ENCODE measurements at regions not wholly inside any gene's neighbourhood (a gene's known extent, or its start where the extent isn't known, plus 50 kb on each side); places are given as distances from the start of the nearest gene placed in this dataset.

DNA sequence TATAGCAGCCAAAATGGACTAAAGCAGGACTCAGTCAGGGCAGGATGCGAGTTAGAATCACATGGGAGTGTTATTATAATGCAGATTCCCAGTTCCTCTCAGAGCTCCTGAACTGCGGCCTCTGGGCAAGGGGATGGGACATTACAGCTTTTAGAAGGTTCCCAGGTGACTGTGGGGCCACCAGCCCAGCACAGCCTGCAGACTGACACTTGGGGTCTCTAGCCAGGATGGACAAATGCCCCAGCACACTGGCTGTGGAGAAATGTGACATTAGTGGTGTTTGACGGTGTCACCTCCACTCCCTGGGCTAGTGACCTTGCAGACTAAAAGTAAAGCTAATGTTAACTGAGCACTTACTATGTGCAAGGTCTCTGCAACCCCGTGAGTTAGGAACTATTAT, 238.0 kb upstream of the HS6ST1 start:
- TF ChIP-seq, protein P1, sequence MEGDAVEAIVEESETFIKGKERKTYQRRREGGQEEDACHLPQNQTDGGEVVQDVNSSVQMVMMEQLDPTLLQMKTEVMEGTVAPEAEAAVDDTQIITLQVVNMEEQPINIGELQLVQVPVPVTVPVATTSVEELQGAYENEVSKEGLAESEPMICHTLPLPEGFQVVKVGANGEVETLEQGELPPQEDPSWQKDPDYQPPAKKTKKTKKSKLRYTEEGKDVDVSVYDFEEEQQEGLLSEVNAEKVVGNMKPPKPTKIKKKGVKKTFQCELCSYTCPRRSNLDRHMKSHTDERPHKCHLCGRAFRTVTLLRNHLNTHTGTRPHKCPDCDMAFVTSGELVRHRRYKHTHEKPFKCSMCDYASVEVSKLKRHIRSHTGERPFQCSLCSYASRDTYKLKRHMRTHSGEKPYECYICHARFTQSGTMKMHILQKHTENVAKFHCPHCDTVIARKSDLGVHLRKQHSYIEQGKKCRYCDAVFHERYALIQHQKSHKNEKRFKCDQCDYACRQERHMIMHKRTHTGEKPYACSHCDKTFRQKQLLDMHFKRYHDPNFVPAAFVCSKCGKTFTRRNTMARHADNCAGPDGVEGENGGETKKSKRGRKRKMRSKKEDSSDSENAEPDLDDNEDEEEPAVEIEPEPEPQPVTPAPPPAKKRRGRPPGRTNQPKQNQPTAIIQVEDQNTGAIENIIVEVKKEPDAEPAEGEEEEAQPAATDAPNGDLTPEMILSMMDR (IDR thresholded peaks at IDR 0.05; ENCODE audit: insufficient read depth, low read length, missing control alignments): no peak
- CTCF ChIA-PET: interaction anchor here (1.3 kb wide), 1 partner anchor 198 kb away, joined by 4 read pairs; no protein-coding TSS in a partner anchor

DNA sequence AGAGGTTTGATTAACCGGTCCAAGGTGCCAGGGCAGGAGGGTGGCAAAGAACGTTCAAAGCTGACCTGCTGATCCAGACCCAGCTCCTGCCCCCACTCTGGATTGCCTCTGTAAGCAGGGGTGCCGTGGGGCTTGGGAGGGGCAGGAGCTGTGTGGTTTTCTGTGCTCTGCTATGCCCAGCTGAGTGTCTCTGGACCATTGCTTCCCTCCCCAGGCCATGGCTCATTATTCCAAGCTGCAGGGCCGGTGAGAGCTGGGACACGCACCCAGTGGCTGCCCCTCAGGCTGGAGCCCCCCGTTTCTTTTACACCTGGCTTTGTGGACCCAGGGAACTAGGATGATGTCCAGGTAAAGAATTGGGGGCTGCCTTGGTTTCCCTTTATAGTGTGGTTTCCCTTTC, 238.4 kb upstream of the HS6ST1 start:
- no peak for DNase-seq (ENCODE audit: low read depth, low spot score)
- ChIA-PET POLR2A (no interaction called here), CTCF (interaction anchor here (1.3 kb wide), 1 partner anchor 198 kb away, joined by 4 read pairs; no protein-coding TSS in a partner anchor)
- H3K4me3 ChIP-seq (ENCODE audit: low read depth, low read length): no peak overlapping the region
- TF ChIP-seq, protein P1 (IDR thresholded peaks at IDR 0.05; ENCODE audit: insufficient read depth, low read length, missing control alignments): no peak

More for the DNA sequence above, 238.0 kb upstream of the HS6ST1 start:
- H3K4me3 ChIP-seq (ENCODE audit: low read depth, low read length): no peak overlapping the region
- POLR2A ChIA-PET: no interaction called here
- no peak for DNase-seq (ENCODE audit: low read depth, low spot score)

DNA sequence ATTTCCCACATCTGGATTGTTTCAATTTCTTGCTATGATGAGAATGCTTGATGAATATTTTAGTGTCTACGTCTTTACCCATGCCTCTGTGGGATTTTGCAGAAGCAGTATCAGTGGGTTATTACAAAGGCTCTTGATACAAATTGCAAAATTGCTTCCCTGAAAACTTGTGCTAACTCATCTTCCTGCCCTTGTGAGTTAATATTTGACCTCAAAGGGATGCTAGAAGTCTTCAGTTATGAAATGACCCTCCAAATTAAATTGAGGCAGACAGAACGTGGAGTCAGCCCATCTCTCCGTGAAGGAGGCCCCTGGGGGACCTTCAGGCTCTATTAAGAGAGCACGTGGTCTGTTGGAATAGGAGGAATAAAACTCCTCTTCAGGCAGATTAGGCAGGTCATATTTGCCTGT, 239.2 kb upstream of the HS6ST1 start:
- CTCF ChIA-PET: interaction anchor here (1.3 kb wide), 1 partner anchor 197 kb away, joined by 4 read pairs; no protein-coding TSS in a partner anchor
- peak; percentile 42 for DNase-seq (ENCODE audit: low read depth, low spot score)
- H3K4me3 ChIP-seq (ENCODE audit: low read depth, low read length): no peak overlapping the region
- POLR2A ChIA-PET: no interaction called here
- TF ChIP-seq, protein P1 (IDR thresholded peaks at IDR 0.05; ENCODE audit: insufficient read depth, low read length, missing control alignments): no peak

DNA sequence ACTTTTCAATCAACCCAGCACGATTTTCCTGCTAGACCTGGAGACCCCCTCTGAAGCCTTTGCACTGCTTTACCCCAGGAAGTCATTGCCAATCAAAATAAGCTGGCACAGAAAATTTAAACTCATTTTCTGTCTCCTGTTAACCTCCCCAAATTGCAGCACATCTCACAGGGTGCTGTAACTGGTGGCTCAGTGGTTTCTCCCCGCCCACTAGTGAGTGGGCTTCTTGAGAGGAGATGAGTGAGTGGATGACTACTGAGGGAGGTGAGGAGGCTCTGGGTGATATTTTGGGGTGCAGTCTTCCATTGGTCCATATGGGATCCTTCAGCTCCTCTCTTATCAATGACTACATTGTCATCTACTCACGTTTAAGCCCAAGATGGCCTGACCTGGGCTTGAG, 239.8 kb upstream of the HS6ST1 start:
- ChIA-PET CTCF (interaction anchor here (1.2 kb wide), 1 partner anchor 237 kb away, joined by 3 read pairs; no protein-coding TSS in a partner anchor), POLR2A (no interaction called here)
- no peak overlapping the region for H3K4me3 ChIP-seq (ENCODE audit: low read depth, low read length)
- DNase-seq (ENCODE audit: low read depth, low spot score): no peak
- TF ChIP-seq, protein P1 (IDR thresholded peaks at IDR 0.05; ENCODE audit: insufficient read depth, low read length, missing control alignments): no peak

DNA sequence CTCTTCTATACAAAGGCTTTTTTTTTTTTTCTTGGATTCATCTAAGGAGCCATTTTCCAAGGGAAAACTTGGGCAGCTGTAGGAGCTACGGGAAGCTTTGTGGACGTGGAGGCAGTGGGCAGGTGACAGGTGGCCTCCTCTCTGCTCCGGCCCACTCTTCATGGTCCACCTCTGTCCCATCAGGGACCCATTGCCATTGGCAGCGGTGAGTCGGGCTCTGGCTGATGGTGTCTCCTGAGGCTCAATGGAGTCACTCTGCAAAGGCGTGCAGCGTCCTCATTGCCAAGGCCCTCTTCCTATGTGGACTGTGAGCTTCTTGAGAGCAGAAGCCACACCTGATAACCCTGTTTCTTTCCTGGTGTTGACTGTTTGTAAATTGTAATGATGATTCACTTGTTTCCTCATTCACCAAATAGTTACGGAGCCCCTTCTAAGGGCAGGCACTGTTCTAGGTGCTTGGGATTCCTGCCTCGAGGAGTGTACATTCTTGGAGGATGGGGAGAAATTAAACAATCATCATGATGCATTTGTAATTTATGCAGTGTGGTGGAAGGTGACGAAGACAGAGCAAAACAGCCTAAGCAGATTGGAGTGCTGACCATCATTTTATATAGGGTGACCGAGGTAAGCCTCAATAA, 240.3 kb upstream of the HS6ST1 start:
- ChIA-PET POLR2A (no interaction called here), CTCF (interaction anchor here (1.2 kb wide), 1 partner anchor 238 kb away, joined by 3 read pairs; no protein-coding TSS in a partner anchor)
- DNase-seq (ENCODE audit: low read depth, low spot score): no peak
- no peak overlapping the region for H3K4me3 ChIP-seq (ENCODE audit: low read depth, low read length)
- TF ChIP-seq, protein P1 (IDR thresholded peaks at IDR 0.05; ENCODE audit: insufficient read depth, low read length, missing control alignments): no peak

DNA sequence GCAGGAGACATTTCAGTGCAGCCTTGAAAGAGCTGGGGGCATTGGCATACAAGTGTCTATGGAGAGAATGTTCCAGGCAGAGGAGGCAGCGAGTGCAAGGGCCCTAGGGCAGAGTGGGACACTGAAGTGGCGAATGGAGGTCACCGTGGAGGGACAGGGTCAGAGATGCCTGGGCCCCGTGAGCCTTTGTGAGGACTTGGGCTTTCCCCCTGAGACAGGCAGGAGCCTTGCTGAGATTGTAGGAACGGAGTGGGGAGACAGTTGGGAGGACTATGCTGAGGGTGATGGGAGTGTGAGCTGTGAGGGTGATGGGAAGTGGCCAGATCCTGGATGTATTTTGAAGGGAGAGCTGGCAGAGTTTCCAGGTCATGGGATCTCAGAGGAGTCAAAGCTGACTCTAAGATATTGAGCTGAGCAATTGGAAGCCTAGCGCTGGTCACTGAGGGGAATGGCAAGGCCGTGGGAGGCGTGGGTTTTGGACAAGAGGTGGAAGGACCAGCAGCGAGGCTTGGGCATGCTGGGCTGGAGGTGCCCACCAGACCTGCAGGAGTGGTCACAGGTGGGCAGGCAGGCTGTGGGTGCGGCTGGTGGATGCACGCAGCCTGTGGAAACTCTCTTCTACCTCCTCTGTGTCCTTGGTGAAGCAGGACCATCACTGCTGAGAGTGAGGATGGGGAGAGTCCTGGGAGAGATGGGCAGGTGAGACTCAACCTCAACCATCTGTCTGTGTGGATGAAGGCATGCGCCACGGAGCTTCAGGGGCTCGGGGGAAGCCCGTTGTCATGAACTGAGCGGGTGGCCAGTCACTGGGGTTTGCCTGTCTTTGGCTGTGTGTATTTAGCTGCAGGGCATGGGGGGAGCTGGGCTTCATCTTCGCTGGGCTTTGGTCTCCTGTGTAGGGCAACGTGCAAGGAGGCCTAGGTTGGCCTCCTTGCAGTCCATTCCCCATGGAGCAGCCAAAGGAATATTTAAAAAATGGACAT, 241.2 kb upstream of the HS6ST1 start:
- TF ChIP-seq, protein P1 (IDR thresholded peaks at IDR 0.05; ENCODE audit: insufficient read depth, low read length, missing control alignments): no peak
- H3K4me3 ChIP-seq (ENCODE audit: low read depth, low read length): no peak overlapping the region
- CTCF ChIA-PET: interaction anchor here (1.2 kb wide), 1 partner anchor 239 kb away, joined by 3 read pairs; no protein-coding TSS in a partner anchor
- DNase-seq (ENCODE audit: low read depth, low spot score): no peak
- POLR2A ChIA-PET: no interaction called here

Data from AG04449 (cell line).